Lower lobe of right lung (tissue), 2 donors: ENCODE measurements at regions not wholly inside any gene's neighbourhood (a gene's known extent, or its start where the extent isn't known, plus 50 kb on each side); places are given as distances from the start of the nearest gene placed in this dataset.
A peak's percentile ranks its signal among the peaks of the same experiment; 100 is the strongest.

Source experiments
- ATAC-seq, 2 donors: fragments of 200-7000 bp; cut with Tn5 transposase; one replicate each; pipeline ENCODE4 v1.9.1; 2020 to 2022; ENCODE audit warnings: mild to moderate bottlenecking in 2 of 2, moderate library complexity in 2 of 2
- DNase-seq: peaks from one replicate; pipeline ENCODE4 v3.0.0-alpha.2; 2020
- H3K27ac ChIP-seq: fragments of 200-600 bp; one replicate; pipeline ENCODE4 v1.8.0; 2022
- H3K27me3 ChIP-seq: fragments of 200-600 bp; one replicate; pipeline ENCODE4 v1.8.0; 2022; ENCODE audit warnings: low read depth
- H3K36me3 ChIP-seq: fragments of 200-600 bp; one replicate; pipeline ENCODE4 v1.8.0; 2022; ENCODE audit warnings: mild to moderate bottlenecking
- H3K4me1 ChIP-seq: fragments of 200-600 bp; one replicate; pipeline ENCODE4 v1.8.0; 2022
- H3K4me3 ChIP-seq: fragments of 200-600 bp; one replicate; pipeline ENCODE4 v1.8.0; 2022; ENCODE audit warnings: mild to moderate bottlenecking
- H3K9me3 ChIP-seq: fragments of 200-600 bp; one replicate; pipeline ENCODE4 v1.8.0; 2022
- intact Hi-C: fragments of 100-400 bp; cut with DNase I; formaldehyde crosslinking; loops from one replicate; pipeline ENCODE4 v1.11.0; 2022
- TF ChIP-seq, protein P1 (sequence below): fragments of 200-600 bp; IDR thresholded peaks from one replicate; pipeline ENCODE4 v1.8.0; 2022; ENCODE audit warnings: antibody characterized with exemption, mild to moderate bottlenecking
- donor health status: DM: no; HTN: yes; CAD: no; lungs with severe emphysema.

DNA sequence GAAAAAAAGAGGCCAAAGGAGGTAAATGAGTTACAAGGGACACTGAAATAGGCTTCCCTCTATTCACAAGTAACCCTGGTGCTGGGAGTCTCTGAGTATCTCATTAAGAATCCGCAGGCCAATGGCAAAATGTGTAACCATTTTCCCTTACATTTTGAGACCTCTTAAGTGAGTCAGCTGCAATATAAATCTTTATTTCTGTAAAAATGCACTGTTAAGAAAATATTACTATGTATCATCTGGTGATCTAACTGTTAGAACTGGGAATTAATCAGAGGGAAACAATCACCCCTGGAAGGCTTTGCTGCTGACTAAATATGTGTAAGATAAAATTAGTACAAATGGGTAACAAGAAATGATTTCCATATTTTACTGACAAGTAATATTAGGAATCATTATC is 483.1 kb upstream of the CHST9 start:
- TF ChIP-seq, protein P1, sequence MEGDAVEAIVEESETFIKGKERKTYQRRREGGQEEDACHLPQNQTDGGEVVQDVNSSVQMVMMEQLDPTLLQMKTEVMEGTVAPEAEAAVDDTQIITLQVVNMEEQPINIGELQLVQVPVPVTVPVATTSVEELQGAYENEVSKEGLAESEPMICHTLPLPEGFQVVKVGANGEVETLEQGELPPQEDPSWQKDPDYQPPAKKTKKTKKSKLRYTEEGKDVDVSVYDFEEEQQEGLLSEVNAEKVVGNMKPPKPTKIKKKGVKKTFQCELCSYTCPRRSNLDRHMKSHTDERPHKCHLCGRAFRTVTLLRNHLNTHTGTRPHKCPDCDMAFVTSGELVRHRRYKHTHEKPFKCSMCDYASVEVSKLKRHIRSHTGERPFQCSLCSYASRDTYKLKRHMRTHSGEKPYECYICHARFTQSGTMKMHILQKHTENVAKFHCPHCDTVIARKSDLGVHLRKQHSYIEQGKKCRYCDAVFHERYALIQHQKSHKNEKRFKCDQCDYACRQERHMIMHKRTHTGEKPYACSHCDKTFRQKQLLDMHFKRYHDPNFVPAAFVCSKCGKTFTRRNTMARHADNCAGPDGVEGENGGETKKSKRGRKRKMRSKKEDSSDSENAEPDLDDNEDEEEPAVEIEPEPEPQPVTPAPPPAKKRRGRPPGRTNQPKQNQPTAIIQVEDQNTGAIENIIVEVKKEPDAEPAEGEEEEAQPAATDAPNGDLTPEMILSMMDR, result no peak
- intact Hi-C loops, result no loop called here
- Histone ChIP-seq H3K36me3 (no peaks in the 10 kb centered on the region), H3K27ac (no peak overlapping the region), H3K4me1 (no peaks in the 10 kb centered on the region), H3K4me3 (no peak overlapping the region), H3K9me3 (no peaks in the 10 kb centered on the region), H3K27me3 (no peaks in the 10 kb centered on the region)
- ATAC-seq (no peak), DNase-seq (no peak)

DNA sequence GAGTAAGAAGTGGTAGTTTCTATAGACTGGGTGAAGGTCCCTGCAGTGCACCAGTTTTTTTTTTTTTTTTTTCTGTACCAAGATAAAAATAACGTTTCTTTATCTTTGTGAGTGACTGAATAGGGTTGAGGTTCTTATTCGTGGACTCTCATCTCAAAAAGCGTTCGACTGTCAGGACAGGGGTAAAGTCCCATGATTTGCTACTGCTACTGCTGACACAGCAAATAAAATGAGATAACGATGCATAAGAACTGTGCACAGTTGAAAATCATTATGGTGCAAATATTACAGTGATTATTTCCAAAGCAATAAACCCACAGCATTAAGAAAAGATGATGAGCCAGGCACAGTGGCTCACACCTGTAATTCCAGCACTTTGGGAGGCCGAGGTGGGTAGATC is 482.0 kb upstream of the CHST9 start:
- no peak for ATAC-seq
- TF ChIP-seq, protein P1, result no peak
- intact Hi-C loops, result no loop called here

DNA sequence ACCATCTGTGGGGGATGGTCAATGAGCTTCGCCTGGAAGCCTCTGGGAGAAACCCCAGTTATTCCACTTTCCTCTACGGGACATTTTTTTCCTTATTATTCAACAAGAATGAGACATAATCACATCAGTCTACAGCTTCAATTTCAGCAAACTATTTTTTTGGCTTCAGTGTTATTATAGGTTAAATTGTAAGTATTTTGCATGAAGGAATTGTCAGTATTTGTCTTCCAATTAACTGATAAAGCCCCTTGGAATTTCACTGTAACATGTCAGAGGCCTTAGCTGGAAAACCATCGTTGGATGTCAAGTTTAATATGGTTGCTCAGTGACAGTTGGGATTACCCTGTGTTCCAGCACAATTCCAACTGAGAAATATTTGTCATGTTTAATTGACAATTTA is 480.9 kb upstream of the CHST9 start:
- Histone ChIP-seq H3K4me1 (no peaks in the 10 kb centered on the region), H3K27me3 (no peaks in the 10 kb centered on the region), H3K27ac (no peak overlapping the region), H3K36me3 (no peaks in the 10 kb centered on the region), H3K4me3 (no peak overlapping the region), H3K9me3 (no peaks in the 10 kb centered on the region)
- intact Hi-C loops, result no loop called here
- no peak for DNase-seq
- TF ChIP-seq, protein P1, result no peak
- ATAC-seq, result no peak

More for the DNA sequence above, 482.0 kb upstream of the CHST9 start:
- Histone ChIP-seq H3K27ac (no peak overlapping the region), H3K9me3 (no peaks in the 10 kb centered on the region), H3K27me3 (no peaks in the 10 kb centered on the region), H3K4me1 (no peaks in the 10 kb centered on the region), H3K36me3 (no peaks in the 10 kb centered on the region), H3K4me3 (no peak overlapping the region)
- no peak for DNase-seq

DNA sequence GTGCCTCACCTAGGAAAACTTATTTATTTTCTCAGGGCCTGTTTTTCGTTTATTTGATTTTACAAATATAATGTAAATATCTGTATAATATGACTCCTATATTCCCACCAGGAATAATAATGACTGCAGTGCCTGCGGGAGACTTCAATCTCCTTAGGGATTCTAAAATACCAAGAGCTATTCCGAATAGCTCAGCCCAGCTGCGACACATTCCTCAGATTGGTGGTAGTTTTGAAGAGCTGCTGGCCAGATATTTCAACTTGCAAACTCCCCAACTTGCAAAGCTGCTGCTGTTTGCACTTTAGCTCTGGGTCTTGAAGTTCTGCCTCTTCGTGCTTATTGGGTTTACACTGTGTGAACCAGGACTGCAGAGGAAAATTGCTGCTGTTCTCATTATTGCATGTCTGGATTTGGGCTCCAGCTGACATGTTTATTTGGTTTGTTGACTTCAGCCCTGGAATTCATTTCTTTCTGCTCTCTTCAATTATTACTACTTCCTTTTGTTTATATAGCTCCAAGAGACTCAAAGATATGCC is 480.2 kb upstream of the CHST9 start:
- DNase-seq (no peak), ATAC-seq (peak in 1 of 2 donors; percentile 31)
- Histone ChIP-seq H3K4me3 (no peak overlapping the region), H3K27me3 (no peaks in the 10 kb centered on the region), H3K36me3 (no peaks in the 10 kb centered on the region), H3K4me1 (no peaks in the 10 kb centered on the region), H3K9me3 (no peaks in the 10 kb centered on the region), H3K27ac (no peak overlapping the region)
- TF ChIP-seq, protein P1, result no peak
- intact Hi-C loops, result no loop called here

DNA sequence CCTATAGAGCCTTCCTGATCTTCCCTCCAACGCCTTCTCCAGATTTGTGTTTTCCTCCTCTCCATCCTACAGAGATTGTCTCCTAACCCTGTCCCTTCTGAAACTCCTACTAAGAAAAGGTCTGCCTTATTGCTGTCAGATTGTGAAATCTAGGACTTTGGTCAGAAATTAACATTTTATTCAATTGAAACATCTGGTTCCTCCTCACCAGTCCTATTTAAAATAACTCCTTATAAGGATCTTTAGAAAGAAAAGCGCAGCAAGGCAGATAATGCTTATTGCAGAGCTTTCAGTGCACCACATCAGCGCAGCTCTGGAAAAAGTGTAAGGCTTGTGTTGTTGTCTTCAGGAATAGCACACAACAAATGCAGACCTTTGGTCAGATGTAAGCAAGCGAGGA is 477.8 kb upstream of the CHST9 start:
- Histone ChIP-seq H3K27me3 (no peaks in the 10 kb centered on the region), H3K36me3 (no peaks in the 10 kb centered on the region), H3K9me3 (no peaks in the 10 kb centered on the region), H3K27ac (no peak overlapping the region), H3K4me1 (no peaks in the 10 kb centered on the region), H3K4me3 (no peak overlapping the region)
- ATAC-seq, result no peak
- no peak for DNase-seq
- intact Hi-C loops, result no loop called here
- TF ChIP-seq, protein P1, result no peak

DNA sequence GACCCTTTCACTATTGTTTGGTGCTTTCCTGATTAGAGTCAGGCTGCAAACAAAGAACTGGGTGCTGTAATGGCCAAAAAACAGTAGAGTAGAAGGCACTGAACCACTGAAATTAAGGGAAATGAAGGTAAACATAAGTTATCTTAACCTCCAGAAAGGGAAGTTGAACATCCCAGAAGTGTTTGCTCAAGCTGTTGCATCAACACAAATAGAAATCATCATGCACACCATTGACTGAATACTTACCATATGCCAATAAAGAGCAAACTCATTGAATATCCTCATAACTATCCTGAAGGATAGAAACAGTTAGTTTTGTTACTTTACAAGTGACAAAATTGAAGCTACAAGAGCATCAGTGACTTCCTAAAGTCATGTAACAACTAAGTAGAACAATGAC is 477.4 kb upstream of the CHST9 start:
- Histone ChIP-seq H3K9me3 (no peaks in the 10 kb centered on the region), H3K27ac (no peak overlapping the region), H3K27me3 (no peaks in the 10 kb centered on the region), H3K4me3 (no peak overlapping the region), H3K4me1 (no peaks in the 10 kb centered on the region), H3K36me3 (no peaks in the 10 kb centered on the region)
- intact Hi-C loops, result no loop called here
- ATAC-seq (no peak), DNase-seq (no peak)
- TF ChIP-seq, protein P1, result no peak
